ENCODE measurements at regions not wholly inside any gene's neighbourhood (a gene's known extent, or its start where the extent isn't known, plus 50 kb on each side); places are given as distances from the start of the nearest gene placed in this dataset.
"Not testable (repeated sequence)": the region's sequence is repeated elsewhere in the genome, so short reads cannot be mapped to it uniquely, and the experiment has no call there.

GRCh38 chr22:49522582-49523373, 304.9 kb downstream of the BRD1 start:
- H3K27ac ChIP-seq (ENCODE audit: low read depth, low read length), result no peak overlapping the region
- 74 to 91% (median 87%) methylated on average over 10 of the region's 10 CpGs for WGBS, 3 donors

GRCh38 chr22:49521787-49522224, 305.9 kb downstream of the BRD1 start:
- WGBS, 3 donors, result 64 to 83% (median 66%) methylated on average over 6 of the region's 6 CpGs
- no peak overlapping the region for H3K27ac ChIP-seq (ENCODE audit: low read depth, low read length)

GRCh38 chr22:49519117-49519737, 308.4 kb downstream of the BRD1 start:
- no peak overlapping the region for H3K27ac ChIP-seq (ENCODE audit: low read depth, low read length)
- 43 to 68% (median 49%) methylated on average over 18 of the region's 18 CpGs for WGBS, 3 donors

- 53 to 68% (median 55%) methylated on average over 21 to 22 of the region's 22 CpGs for WGBS, 3 donors
- H3K27ac ChIP-seq (ENCODE audit: low read depth, low read length), result no peak overlapping the region
Measured at GRCh38 chr22:49518436-49518970, 309.2 kb downstream of the BRD1 start.

- 66 to 85% (median 76%) methylated on average over 23 of the region's 23 CpGs for WGBS, 3 donors
- no peak overlapping the region for H3K27ac ChIP-seq (ENCODE audit: low read depth, low read length)
Measured at GRCh38 chr22:49517667-49518185, 309.9 kb downstream of the BRD1 start.

GRCh38 chr22:49517211-49517610, 310.5 kb downstream of the BRD1 start:
- no peak overlapping the region for H3K27ac ChIP-seq (ENCODE audit: low read depth, low read length)
- 80 to 94% (median 93%) methylated on average over 16 of the region's 16 CpGs for WGBS, 3 donors

- 80 to 85% (median 82%) methylated on average over 11 of the region's 11 CpGs for whole genome bisulfite sequencing, 3 donors
- no peak overlapping the region for H3K27ac ChIP-seq (ENCODE audit: low read depth, low read length)
Measured at GRCh38 chr22:49515475-49515874, 312.2 kb downstream of the BRD1 start.

- 68 to 90% (median 80%) methylated on average over 10 of the region's 10 CpGs for WGBS, 3 donors
Measured at GRCh38 chr22:49514641-49515040, 313.0 kb downstream of the BRD1 start.

GRCh38 chr22:49514211-49514610, 313.5 kb downstream of the BRD1 start:
- 79 to 85% (median 81%) methylated on average over 11 of the region's 11 CpGs for WGBS, 3 donors
- no peak overlapping the region for H3K27ac ChIP-seq (ENCODE audit: low read depth, low read length)

More at GRCh38 chr22:49514641-49515040, 313.0 kb downstream of the BRD1 start:
- no peak overlapping the region for H3K27ac ChIP-seq (ENCODE audit: low read depth, low read length)

GRCh38 chr22:49513358-49513851, 314.3 kb downstream of the BRD1 start:
- WGBS, 3 donors, result 64 to 87% (median 77%) methylated on average over 5 of the region's 5 CpGs
- H3K27ac ChIP-seq (ENCODE audit: low read depth, low read length), result no peak overlapping the region

- 70 to 88% (median 76%) methylated on average over 13 of the region's 13 CpGs for WGBS, 3 donors
- no peak overlapping the region for H3K27ac ChIP-seq (ENCODE audit: low read depth, low read length)
Measured at GRCh38 chr22:49512487-49513165, 315.0 kb downstream of the BRD1 start.

GRCh38 chr22:49511393-49512189, 316.1 kb downstream of the BRD1 start:
- WGBS, 3 donors, result 93 to 96% (median 95%) methylated on average over 5 of the region's 5 CpGs
- H3K27ac ChIP-seq (ENCODE audit: low read depth, low read length), result not testable (repeated sequence)

GRCh38 chr22:49510718-49511117, 317.0 kb downstream of the BRD1 start:
- 88 to 94% (median 88%) methylated on average over 1 of the region's 1 CpG for WGBS, 3 donors

GRCh38 chr22:49509016-49509415, 318.7 kb downstream of the BRD1 start:
- H3K27ac ChIP-seq (ENCODE audit: low read depth, low read length), result no peak overlapping the region
- 78 to 93% (median 90%) methylated on average over 7 of the region's 7 CpGs for WGBS, 3 donors

More at GRCh38 chr22:49510718-49511117, 317.0 kb downstream of the BRD1 start:
- H3K27ac ChIP-seq (ENCODE audit: low read depth, low read length), result no peak overlapping the region

GRCh38 chr22:49508561-49508960, 319.1 kb downstream of the BRD1 start:
- WGBS, 3 donors, result 82 to 87% (median 82%) methylated on average over 9 of the region's 9 CpGs
- no peak overlapping the region for H3K27ac ChIP-seq (ENCODE audit: low read depth, low read length)

GRCh38 chr22:49507607-49508292, 319.9 kb downstream of the BRD1 start:
- no peak overlapping the region for H3K27ac ChIP-seq (ENCODE audit: low read depth, low read length)
- 86 to 94% (median 93%) methylated on average over 22 of the region's 22 CpGs for WGBS, 3 donors

- no peak overlapping the region for H3K27ac ChIP-seq (ENCODE audit: low read depth, low read length)
- WGBS, 3 donors, result 78 to 93% (median 92%) methylated on average over 6 of the region's 6 CpGs
Measured at GRCh38 chr22:49506010-49506400, 321.7 kb downstream of the BRD1 start.
